H9 (cell line): ENCODE measurements at regions not wholly inside any gene's neighbourhood (a gene's known extent, or its start where the extent isn't known, plus 50 kb on each side); places are given as distances from the start of the nearest gene placed in this dataset.

ENCODE experiments used
- DNase-seq: peaks from one replicate; pipeline ENCODE4 v3.0.0-alpha.2; 2017
- H2AFZ ChIP-seq: one replicate; pipeline ENCODE4 v1.6.1; 2013; ENCODE audit warnings: mild to moderate bottlenecking, low read length, control low read depth, moderate library complexity
- H2AK5ac ChIP-seq: 2 replicates; pipeline ENCODE4 v1.6.1; 2013; ENCODE audit warnings: low read length, control low read depth, mixed read lengths; ENCODE audit not compliant: insufficient read length
- H2BK120ac ChIP-seq: one replicate; pipeline ENCODE4 v1.6.1; 2013; ENCODE audit warnings: low read depth, mild to moderate bottlenecking, low read length, control low read depth, inconsistent platforms; ENCODE audit not compliant: poor library complexity, severe bottlenecking
- H2BK12ac ChIP-seq: 2 replicates; pipeline ENCODE4 v1.6.1; 2013; ENCODE audit warnings: low read length, control low read depth, mixed read lengths, low read depth; ENCODE audit not compliant: insufficient read length
- H2BK15ac ChIP-seq: 2 replicates; pipeline ENCODE4 v1.6.1; 2013; ENCODE audit warnings: low read depth, low read length, control low read depth
- H2BK20ac ChIP-seq: one replicate; pipeline ENCODE4 v1.6.1; 2013; ENCODE audit warnings: low read depth, mild to moderate bottlenecking, low read length, control low read depth, inconsistent platforms; ENCODE audit not compliant: poor library complexity, severe bottlenecking
- H2BK5ac ChIP-seq: 2 replicates; pipeline ENCODE4 v1.6.1; 2013; ENCODE audit warnings: low read length, control low read depth, mixed read lengths; ENCODE audit not compliant: insufficient read length
- H3K14ac ChIP-seq: 2 replicates; pipeline ENCODE4 v1.6.1; 2013; ENCODE audit warnings: low read length, control low read depth; ENCODE audit not compliant: insufficient read depth
- H3K18ac ChIP-seq: 2 replicates; pipeline ENCODE4 v1.6.1; 2013; ENCODE audit warnings: low read depth, mild to moderate bottlenecking, mixed read lengths, low read length, control low read depth; ENCODE audit not compliant: insufficient read length
- H3K23ac ChIP-seq: 2 replicates; pipeline ENCODE4 v1.6.1; 2013; ENCODE audit warnings: low read length, control low read depth, mixed read lengths, low read depth; ENCODE audit not compliant: insufficient read length
- H3K23me2 ChIP-seq: 2 replicates; pipeline ENCODE4 v1.6.1; 2013; ENCODE audit warnings: low read depth, mild to moderate bottlenecking, mixed read lengths, low read length, control low read depth; ENCODE audit not compliant: insufficient read length, poor library complexity, severe bottlenecking
- H3K27ac ChIP-seq: 2 replicates; pipeline ENCODE4 v1.5.1; 2013; ENCODE audit warnings: low read length, control low read depth, mixed read lengths, low read depth; ENCODE audit not compliant: insufficient read length
- H3K27me3 ChIP-seq: 2 replicates; pipeline ENCODE4 v1.6.1; 2013; ENCODE audit warnings: low read length, control low read depth, inconsistent platforms; ENCODE audit not compliant: insufficient read depth
- H3K4ac ChIP-seq: 2 replicates; pipeline ENCODE4 v1.6.1; 2013; ENCODE audit warnings: low read depth, mild to moderate bottlenecking, control low read depth, inconsistent platforms, low read length, moderate library complexity
- H3K4me1 ChIP-seq: 2 replicates; pipeline ENCODE4 v1.6.1; 2013; ENCODE audit warnings: low read length, control low read depth, inconsistent platforms; ENCODE audit not compliant: insufficient read depth
- H3K4me2 ChIP-seq: 2 replicates; pipeline ENCODE4 v1.6.1; 2013; ENCODE audit warnings: low read length, control low read depth, mixed read lengths; ENCODE audit not compliant: insufficient read length, insufficient read depth
- H3K56ac ChIP-seq: 2 replicates; pipeline ENCODE4 v1.6.1; 2013; ENCODE audit warnings: low read depth, mild to moderate bottlenecking, mixed read lengths, low read length, control low read depth; ENCODE audit not compliant: insufficient read length
- H3K79me1 ChIP-seq: 2 replicates; pipeline ENCODE4 v1.6.1; 2013; ENCODE audit warnings: low read depth, mild to moderate bottlenecking, moderate library complexity, low read length, control low read depth, inconsistent platforms; ENCODE audit not compliant: insufficient read depth, poor library complexity, severe bottlenecking
- H3K79me2 ChIP-seq: 2 replicates; pipeline ENCODE4 v1.6.1; 2013; ENCODE audit warnings: low read length, control low read depth, inconsistent platforms; ENCODE audit not compliant: insufficient read depth
- H3K9ac ChIP-seq: 2 replicates; pipeline ENCODE4 v1.6.1; 2013; ENCODE audit warnings: low read length, control low read depth, mixed read lengths; ENCODE audit not compliant: insufficient read length; ENCODE audit errors: extremely low read depth
- H3K9me3 ChIP-seq: one replicate; pipeline ENCODE4 v1.6.1; 2013; ENCODE audit warnings: low read depth, low read length, inconsistent platforms; ENCODE audit not compliant: control insufficient read depth
- H3T11ph ChIP-seq: one replicate; pipeline ENCODE4 v1.6.1; 2013; ENCODE audit warnings: mild to moderate bottlenecking, low read length, control low read depth, inconsistent platforms
- H4K20me1 ChIP-seq: one replicate; pipeline ENCODE4 v1.6.1; 2013; ENCODE audit not compliant: control insufficient read depth, insufficient read length, insufficient read depth
- H4K5ac ChIP-seq: 2 replicates; pipeline ENCODE4 v1.6.1; 2013; ENCODE audit warnings: low read depth, mild to moderate bottlenecking, mixed read lengths, low read length, control low read depth; ENCODE audit not compliant: insufficient read length
- H4K8ac ChIP-seq: replicated peaks from 2 replicates; pipeline ENCODE4 v1.6.1; 2013; ENCODE audit warnings: low read length, control low read depth, mixed read lengths, low read depth; ENCODE audit not compliant: insufficient read length
- H4K91ac ChIP-seq: 2 replicates; pipeline ENCODE4 v1.6.1; 2013; ENCODE audit warnings: low read depth, mild to moderate bottlenecking, moderate library complexity, mixed read lengths, low read length, control low read depth; ENCODE audit not compliant: insufficient read length
- H3K27ac Mint-ChIP-seq, 3 experiments: 2 replicates in 2 of 3; 3 replicates in 1 of 3; pipeline ENCODE4 v1.8.0; 2020 to 2021; ENCODE audit warnings: mixed read lengths in 3 of 3, mild to moderate bottlenecking in 1 of 3, moderate library complexity in 1 of 3
- H3K27me3 Mint-ChIP-seq: 2 replicates; pipeline ENCODE4 v1.8.0; 2021; ENCODE audit warnings: low read depth, mild to moderate bottlenecking, moderate library complexity, mixed read lengths
- H3K36me3 Mint-ChIP-seq, 3 experiments: 2 replicates in 2 of 3; 3 replicates in 1 of 3; pipeline ENCODE4 v1.8.0; 2020 to 2021; ENCODE audit warnings: low read depth in 3 of 3, mixed read lengths in 3 of 3; ENCODE audit not compliant: insufficient read depth in 1 of 3
- H3K4me1 Mint-ChIP-seq, 2 experiments: 2 replicates each; pipeline ENCODE4 v1.8.0; 2020; ENCODE audit warnings: mixed read lengths in 2 of 2
- H3K4me3 Mint-ChIP-seq, 2 experiments: 2 replicates in 1 of 2; 3 replicates in 1 of 2; pipeline ENCODE4 v1.8.0; 2020 to 2021; ENCODE audit warnings: mild to moderate bottlenecking in 2 of 2, mixed read lengths in 2 of 2, moderate library complexity in 1 of 2
- H3K9me3 Mint-ChIP-seq, 2 experiments: 2 replicates in 1 of 2; 3 replicates in 1 of 2; pipeline ENCODE4 v1.8.0; 2020; ENCODE audit warnings: mild to moderate bottlenecking in 2 of 2, mixed read lengths in 2 of 2, moderate library complexity in 1 of 2
- WGBS: extraction: QIAGEN DNeasy Blood & Tissue Kit; methylation state at CpG from one replicate; pipeline ENCODE4 v1.1.7; 2013; ENCODE audit warnings: missing lambda C conversion rate, low lambda C conversion rate, mixed read lengths; ENCODE audit not compliant: insufficient read length; ENCODE audit errors: extremely low coverage; 5-methylcytosine and 5-hydroxymethylcytosine counted together
- TF ChIP-seq, protein P1 (sequence below): fragments of 200-600 bp; sonication (generic); conservative IDR thresholded peaks from 3 replicates; pipeline ENCODE4 v1.8.0; 2021; ENCODE audit warnings: antibody characterized with exemption, mild to moderate bottlenecking

DNA sequence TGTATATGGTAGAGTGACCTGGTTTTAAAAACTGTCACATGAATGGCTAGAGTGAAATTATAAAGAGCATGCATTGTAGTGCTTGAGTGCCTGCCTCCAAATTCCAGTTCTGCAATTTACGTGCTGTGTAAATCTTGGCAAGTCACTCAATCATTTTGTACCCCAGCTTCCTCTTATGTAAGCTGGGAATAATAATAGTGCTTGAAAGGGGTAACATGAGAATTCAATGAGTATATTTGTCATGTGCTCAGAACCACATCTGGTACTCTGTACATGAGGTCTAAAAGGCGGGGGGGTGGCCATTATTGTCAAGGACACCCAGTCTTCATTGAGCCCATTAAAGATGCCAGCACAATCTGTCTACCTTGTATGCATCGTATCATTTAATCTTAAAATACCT is 214.8 kb downstream of the MC4R start:
- H3K79me2 ChIP-seq: no peaks in the 10 kb centered on the region
- Mint-ChIP-seq H3K4me3 (no peak overlapping the region), H3K27me3 (no peaks in the 10 kb centered on the region), H3K4me1 (peaks cover 0 to 2% of the 10 kb centered on the region in 2 experiments; a peak in 1 of 4 replicates), H3K27ac (no peak overlapping the region), H3K9me3 (no peaks in the 10 kb centered on the region; a peak in 1 of 5 replicates), H3K36me3 (no peaks in the 10 kb centered on the region)
- no peak overlapping the region for H4K91ac ChIP-seq
- no peaks in the 10 kb centered on the region for H3K23me2 ChIP-seq
- H2BK120ac ChIP-seq: no peak overlapping the region
- H3K14ac ChIP-seq: no peak overlapping the region
- H2BK15ac ChIP-seq: no peak overlapping the region
- no peak overlapping the region for H4K5ac ChIP-seq
- H2AK5ac ChIP-seq: no peak overlapping the region
- H2AFZ ChIP-seq: no peak overlapping the region
- H3K9ac ChIP-seq: no peak overlapping the region
- H4K8ac ChIP-seq: no peak overlapping the region
- DNase-seq: no peak
- no peaks in the 10 kb centered on the region for H4K20me1 ChIP-seq
- no CpG with 5 or more reads among the region's 3 CpGs for WGBS
- H2BK5ac ChIP-seq: no peak overlapping the region
- no peak overlapping the region for H2BK12ac ChIP-seq
- H2BK20ac ChIP-seq: no peak overlapping the region
- no peaks in the 10 kb centered on the region for H3K9me3 ChIP-seq
- H3K56ac ChIP-seq: no peak overlapping the region
- no peaks in the 10 kb centered on the region for H3K79me1 ChIP-seq
- H3T11ph ChIP-seq: no peak overlapping the region
- no peak overlapping the region for H3K4me2 ChIP-seq
- no peak overlapping the region for H3K18ac ChIP-seq
- no peak overlapping the region for H3K4ac ChIP-seq
- H3K27ac ChIP-seq: no peak overlapping the region
- no peaks in the 10 kb centered on the region for H3K27me3 ChIP-seq
- TF ChIP-seq, protein P1, sequence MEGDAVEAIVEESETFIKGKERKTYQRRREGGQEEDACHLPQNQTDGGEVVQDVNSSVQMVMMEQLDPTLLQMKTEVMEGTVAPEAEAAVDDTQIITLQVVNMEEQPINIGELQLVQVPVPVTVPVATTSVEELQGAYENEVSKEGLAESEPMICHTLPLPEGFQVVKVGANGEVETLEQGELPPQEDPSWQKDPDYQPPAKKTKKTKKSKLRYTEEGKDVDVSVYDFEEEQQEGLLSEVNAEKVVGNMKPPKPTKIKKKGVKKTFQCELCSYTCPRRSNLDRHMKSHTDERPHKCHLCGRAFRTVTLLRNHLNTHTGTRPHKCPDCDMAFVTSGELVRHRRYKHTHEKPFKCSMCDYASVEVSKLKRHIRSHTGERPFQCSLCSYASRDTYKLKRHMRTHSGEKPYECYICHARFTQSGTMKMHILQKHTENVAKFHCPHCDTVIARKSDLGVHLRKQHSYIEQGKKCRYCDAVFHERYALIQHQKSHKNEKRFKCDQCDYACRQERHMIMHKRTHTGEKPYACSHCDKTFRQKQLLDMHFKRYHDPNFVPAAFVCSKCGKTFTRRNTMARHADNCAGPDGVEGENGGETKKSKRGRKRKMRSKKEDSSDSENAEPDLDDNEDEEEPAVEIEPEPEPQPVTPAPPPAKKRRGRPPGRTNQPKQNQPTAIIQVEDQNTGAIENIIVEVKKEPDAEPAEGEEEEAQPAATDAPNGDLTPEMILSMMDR: no peak
- no peak overlapping the region for H3K23ac ChIP-seq
- H3K4me1 ChIP-seq: no peaks in the 10 kb centered on the region
